SJSA1 (cell line): ENCODE measurements at regions not wholly inside any gene's neighbourhood (a gene's known extent, or its start where the extent isn't known, plus 50 kb on each side); places are given as distances from the start of the nearest gene placed in this dataset.

ENCODE experiments used
- DNase-seq, 2 experiments: peaks; one replicate each; pipeline ENCODE4 v3.0.0-alpha.2; 2015 to 2020; ENCODE audit warnings: low spot score in 2 of 2, low read depth in 1 of 2
- H3K27ac ChIP-seq: fragments of 250-450 bp; sonication (Bioruptor Pico); 2 replicates; pipeline ENCODE4 v1.5.1; 2020; ENCODE audit warnings: mild to moderate bottlenecking, moderate library complexity
- H3K27me3 ChIP-seq: fragments of 250-450 bp; sonication (Bioruptor Pico); replicated peaks from 2 replicates; pipeline ENCODE4 v1.5.1; 2020; ENCODE audit warnings: mild to moderate bottlenecking, moderate library complexity
- H3K36me3 ChIP-seq: fragments of 250-450 bp; sonication (Bioruptor Pico); 2 replicates; pipeline ENCODE4 v1.5.1; 2020; ENCODE audit warnings: mild to moderate bottlenecking
- H3K4me1 ChIP-seq: fragments of 250-450 bp; sonication (Bioruptor Pico); replicated peaks from 2 replicates; pipeline ENCODE4 v1.6.1; 2021; ENCODE audit warnings: mild to moderate bottlenecking
- H3K4me3 ChIP-seq: fragments of 250-450 bp; sonication (Bioruptor Pico); 2 replicates; pipeline ENCODE4 v1.5.1; 2020; ENCODE audit warnings: mild to moderate bottlenecking
- H3K9me3 ChIP-seq: fragments of 250-450 bp; sonication (Bioruptor Pico); replicated peaks from 2 replicates; pipeline ENCODE4 v1.5.1; 2020; ENCODE audit warnings: mild to moderate bottlenecking

GRCh38 chr9:11742471-11742870 is 950.7 kb upstream of the TYRP1 start:
- H3K4me3 ChIP-seq: no peak overlapping the region
- no peaks in the 10 kb centered on the region for H3K36me3 ChIP-seq
- no peaks in the 10 kb centered on the region for H3K27me3 ChIP-seq
- no peak for DNase-seq
- H3K9me3 ChIP-seq: no peaks in the 10 kb centered on the region
- no peaks in the 10 kb centered on the region for H3K4me1 ChIP-seq
- H3K27ac ChIP-seq: no peak overlapping the region

GRCh38 chr9:11743356-11743755 is 949.8 kb upstream of the TYRP1 start:
- H3K27ac ChIP-seq: no peak overlapping the region
- no peaks in the 10 kb centered on the region for H3K27me3 ChIP-seq
- DNase-seq: no peak
- no peaks in the 10 kb centered on the region for H3K36me3 ChIP-seq
- H3K9me3 ChIP-seq: no peaks in the 10 kb centered on the region
- no peaks in the 10 kb centered on the region for H3K4me1 ChIP-seq
- H3K4me3 ChIP-seq: no peak overlapping the region

GRCh38 chr9:11749396-11749795 is 943.8 kb upstream of the TYRP1 start:
- Histone ChIP-seq H3K4me3 (no peak overlapping the region), H3K9me3 (no peaks in the 10 kb centered on the region), H3K27me3 (no peaks in the 10 kb centered on the region), H3K36me3 (no peaks in the 10 kb centered on the region), H3K27ac (no peak overlapping the region), H3K4me1 (no peaks in the 10 kb centered on the region)
- DNase-seq: no peak

- Histone ChIP-seq H3K27me3 (no peaks in the 10 kb centered on the region), H3K9me3 (no peaks in the 10 kb centered on the region), H3K4me3 (no peak overlapping the region), H3K4me1 (no peaks in the 10 kb centered on the region), H3K27ac (no peak overlapping the region), H3K36me3 (no peaks in the 10 kb centered on the region)
- DNase-seq: no peak
Measured at GRCh38 chr9:11755951-11756350, 937.2 kb upstream of the TYRP1 start.

GRCh38 chr9:11757408-11757807 is 935.8 kb upstream of the TYRP1 start:
- no peak overlapping the region for H3K4me3 ChIP-seq
- no peaks in the 10 kb centered on the region for H3K27me3 ChIP-seq
- H3K36me3 ChIP-seq: no peaks in the 10 kb centered on the region
- DNase-seq: no peak
- no peaks in the 10 kb centered on the region for H3K9me3 ChIP-seq
- no peak overlapping the region for H3K27ac ChIP-seq
- no peaks in the 10 kb centered on the region for H3K4me1 ChIP-seq

- H3K4me1 ChIP-seq: no peaks in the 10 kb centered on the region
- no peak overlapping the region for H3K4me3 ChIP-seq
- no peaks in the 10 kb centered on the region for H3K9me3 ChIP-seq
- no peak for DNase-seq
- no peak overlapping the region for H3K27ac ChIP-seq
- H3K27me3 ChIP-seq: no peaks in the 10 kb centered on the region
- no peaks in the 10 kb centered on the region for H3K36me3 ChIP-seq
Measured at GRCh38 chr9:11758016-11758415, 935.2 kb upstream of the TYRP1 start.

- Histone ChIP-seq H3K4me3 (no peak overlapping the region), H3K27me3 (no peaks in the 10 kb centered on the region), H3K9me3 (no peaks in the 10 kb centered on the region), H3K4me1 (no peaks in the 10 kb centered on the region), H3K36me3 (no peaks in the 10 kb centered on the region), H3K27ac (no peak overlapping the region)
- DNase-seq: no peak
Measured at GRCh38 chr9:11779971-11780370, 913.2 kb upstream of the TYRP1 start.

- Histone ChIP-seq H3K4me1 (no peaks in the 10 kb centered on the region), H3K27ac (no peak overlapping the region), H3K4me3 (no peak overlapping the region), H3K9me3 (no peaks in the 10 kb centered on the region), H3K36me3 (no peaks in the 10 kb centered on the region), H3K27me3 (no peaks in the 10 kb centered on the region)
- no peak for DNase-seq
Measured at GRCh38 chr9:11792870-11793269, 900.3 kb upstream of the TYRP1 start.

GRCh38 chr9:11794984-11795383 is 898.2 kb upstream of the TYRP1 start:
- no peaks in the 10 kb centered on the region for H3K36me3 ChIP-seq
- H3K4me3 ChIP-seq: no peak overlapping the region
- no peaks in the 10 kb centered on the region for H3K27me3 ChIP-seq
- no peak overlapping the region for H3K27ac ChIP-seq
- no peak for DNase-seq
- H3K9me3 ChIP-seq: no peaks in the 10 kb centered on the region
- H3K4me1 ChIP-seq: no peaks in the 10 kb centered on the region

GRCh38 chr9:11805969-11806368 is 887.2 kb upstream of the TYRP1 start:
- H3K9me3 ChIP-seq: no peaks in the 10 kb centered on the region
- no peak for DNase-seq
- H3K27ac ChIP-seq: no peak overlapping the region
- H3K27me3 ChIP-seq: no peaks in the 10 kb centered on the region
- no peak overlapping the region for H3K4me3 ChIP-seq
- no peaks in the 10 kb centered on the region for H3K4me1 ChIP-seq
- no peaks in the 10 kb centered on the region for H3K36me3 ChIP-seq

- Histone ChIP-seq H3K36me3 (no peaks in the 10 kb centered on the region), H3K27me3 (no peaks in the 10 kb centered on the region), H3K4me1 (no peaks in the 10 kb centered on the region), H3K27ac (no peak overlapping the region), H3K9me3 (no peaks in the 10 kb centered on the region), H3K4me3 (no peak overlapping the region)
- DNase-seq: no peak
Measured at GRCh38 chr9:11821306-11821975, 871.7 kb upstream of the TYRP1 start.

- no peak overlapping the region for H3K27ac ChIP-seq
- H3K4me3 ChIP-seq: no peak overlapping the region
- H3K27me3 ChIP-seq: no peaks in the 10 kb centered on the region
- no peaks in the 10 kb centered on the region for H3K9me3 ChIP-seq
- H3K36me3 ChIP-seq: no peaks in the 10 kb centered on the region
- no peaks in the 10 kb centered on the region for H3K4me1 ChIP-seq
- DNase-seq: no peak
Measured at GRCh38 chr9:11828201-11828600, 865.0 kb upstream of the TYRP1 start.

GRCh38 chr9:11833056-11833455 is 860.1 kb upstream of the TYRP1 start:
- H3K4me1 ChIP-seq: no peaks in the 10 kb centered on the region
- no peak overlapping the region for H3K4me3 ChIP-seq
- no peaks in the 10 kb centered on the region for H3K36me3 ChIP-seq
- DNase-seq: no peak
- H3K27me3 ChIP-seq: no peaks in the 10 kb centered on the region
- no peak overlapping the region for H3K27ac ChIP-seq
- H3K9me3 ChIP-seq: no peaks in the 10 kb centered on the region

GRCh38 chr9:11868795-11869194 is 824.4 kb upstream of the TYRP1 start:
- no peak overlapping the region for H3K4me3 ChIP-seq
- no peak overlapping the region for H3K27ac ChIP-seq
- no peak for DNase-seq
- no peaks in the 10 kb centered on the region for H3K9me3 ChIP-seq
- no peaks in the 10 kb centered on the region for H3K27me3 ChIP-seq
- H3K4me1 ChIP-seq: no peaks in the 10 kb centered on the region
- no peaks in the 10 kb centered on the region for H3K36me3 ChIP-seq

- no peak overlapping the region for H3K4me3 ChIP-seq
Measured at GRCh38 chr9:11871852-11872251, 821.3 kb upstream of the TYRP1 start.

More at GRCh38 chr9:11871852-11872251, 821.3 kb upstream of the TYRP1 start:
- no peaks in the 10 kb centered on the region for H3K36me3 ChIP-seq
- no peaks in the 10 kb centered on the region for H3K9me3 ChIP-seq
- no peaks in the 10 kb centered on the region for H3K27me3 ChIP-seq
- DNase-seq: no peak
- no peak overlapping the region for H3K27ac ChIP-seq
- no peaks in the 10 kb centered on the region for H3K4me1 ChIP-seq
